Gastroesophageal sphincter (tissue), 4 donors: ENCODE measurements at regions not wholly inside any gene's neighbourhood (a gene's known extent, or its start where the extent isn't known, plus 50 kb on each side); places are given as distances from the start of the nearest gene placed in this dataset.

Experiments
- ATAC-seq: fragments of 150-250 bp; one replicate; pipeline ENCODE4 v1.9.1; 2016; ENCODE audit warnings: mild to moderate bottlenecking, moderate library complexity
- H3K27ac ChIP-seq, 4 donors: fragments of 200-600 bp; sonication (generic) in 3 of 4; 1 replicate in 3 of 4; 2 replicates in 1 of 4; pipeline ENCODE4 v1.5.1; 2016 to 2019
- H3K27me3 ChIP-seq: fragments of 200-600 bp; sonication (generic); one replicate; pipeline ENCODE4 v1.5.1; 2019
- H3K36me3 ChIP-seq, 2 donors: fragments of 200-600 bp; sonication (generic); one replicate each; pipeline ENCODE4 v1.5.1; 2019; ENCODE audit warnings: control low read depth in 1 of 2
- H3K4me1 ChIP-seq, 3 donors: fragments of 200-600 bp; sonication (generic); 1 replicate in 2 of 3; 2 replicates in 1 of 3; pipeline ENCODE4 v1.5.1; 2016 to 2019; ENCODE audit warnings: control low read depth in 2 of 3
- H3K4me3 ChIP-seq, 2 donors: fragments of 200-600 bp; sonication (generic); one replicate each; pipeline ENCODE4 v1.5.1; 2019; ENCODE audit warnings: mild to moderate bottlenecking in 1 of 2, moderate library complexity in 1 of 2
- H3K9me3 ChIP-seq, 3 donors: fragments of 200-600 bp; sonication (generic); one replicate each; pipeline ENCODE4 v1.5.1; 2017 to 2019; ENCODE audit warnings: control low read depth in 2 of 3
- EP300 ChIP-seq: sonication (generic); formaldehyde crosslinking; IDR thresholded peaks from one replicate; pipeline ENCODE4 v1.6.1; 2017; ENCODE audit warnings: antibody characterized with exemption, mild to moderate bottlenecking
- POLR2A ChIP-seq, 2 donors: fragments of 450-650 bp; IDR thresholded peaks; one replicate each; pipeline ENCODE4 v1.6.1; 2017; ENCODE audit warnings: antibody characterized with exemption in 2 of 2, mild to moderate bottlenecking in 2 of 2, moderate library complexity in 1 of 2
- POLR2AphosphoS5 ChIP-seq: sonication (generic); formaldehyde crosslinking; IDR thresholded peaks from one replicate; pipeline ENCODE4 v1.6.1; 2017; ENCODE audit warnings: antibody characterized with exemption
- WGBS, 2 donors: methylation state at CpG; one replicate each; pipeline ENCODE4 v1.1.5; 2018; ENCODE audit warnings: low coverage in 1 of 2; 5-methylcytosine and 5-hydroxymethylcytosine counted together
- TF ChIP-seq, protein P1 (sequence below), 4 experiments: fragments of 200-600 bp in 2 of 4; fragments of 450-650 bp in 2 of 4; sonication (generic) in 1 of 4; IDR thresholded peaks; one replicate each; pipeline ENCODE4 v1.5.1; 2017 to 2019; ENCODE audit warnings: antibody characterized with exemption in 4 of 4, mild to moderate bottlenecking in 2 of 4, moderate library complexity in 2 of 4

DNA sequence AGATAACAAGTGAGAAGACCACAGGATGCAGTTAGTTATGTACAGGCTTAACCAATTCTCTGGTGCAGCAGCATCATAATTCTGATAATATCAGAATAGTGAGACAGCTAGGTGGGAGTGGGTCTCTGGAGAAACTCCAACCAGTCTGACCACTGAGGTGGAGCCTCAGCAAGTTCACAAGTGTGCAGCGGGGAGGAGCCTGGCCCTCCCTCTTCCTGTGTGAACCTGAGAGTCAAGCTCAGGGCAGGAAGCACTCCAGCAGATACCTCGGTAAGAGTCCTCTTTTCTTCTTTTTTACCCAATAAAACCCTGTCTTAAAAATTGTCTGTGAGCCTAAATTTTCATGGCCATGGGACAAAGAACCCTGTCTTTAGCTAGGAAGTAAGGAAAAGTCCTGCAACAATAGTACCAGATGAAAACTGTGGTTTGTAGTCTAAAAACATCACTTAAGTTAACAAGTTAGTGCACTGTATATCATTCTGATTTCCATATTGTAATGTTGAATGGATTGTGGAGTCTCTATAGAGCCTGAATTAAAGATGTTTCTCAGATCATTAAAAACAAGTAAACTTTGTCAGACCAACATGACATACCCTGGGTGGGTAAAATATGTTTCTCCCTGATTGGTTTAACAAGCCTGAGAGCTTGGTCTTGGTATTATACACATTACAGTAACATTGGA, 370.8 kb downstream of the TMEM182 start:
- no peaks in the 10 kb centered on the region for H3K36me3 ChIP-seq
- H3K27ac ChIP-seq: no peak overlapping the region
- H3K9me3 ChIP-seq: no peaks in the 10 kb centered on the region
- 71 to 80% methylated on average over 1 of the region's 2 CpGs for WGBS, 2 donors
- no peaks in the 10 kb centered on the region for H3K27me3 ChIP-seq
- ATAC-seq: no peak
- H3K4me3 ChIP-seq: no peak overlapping the region
- TF ChIP-seq, protein P1, sequence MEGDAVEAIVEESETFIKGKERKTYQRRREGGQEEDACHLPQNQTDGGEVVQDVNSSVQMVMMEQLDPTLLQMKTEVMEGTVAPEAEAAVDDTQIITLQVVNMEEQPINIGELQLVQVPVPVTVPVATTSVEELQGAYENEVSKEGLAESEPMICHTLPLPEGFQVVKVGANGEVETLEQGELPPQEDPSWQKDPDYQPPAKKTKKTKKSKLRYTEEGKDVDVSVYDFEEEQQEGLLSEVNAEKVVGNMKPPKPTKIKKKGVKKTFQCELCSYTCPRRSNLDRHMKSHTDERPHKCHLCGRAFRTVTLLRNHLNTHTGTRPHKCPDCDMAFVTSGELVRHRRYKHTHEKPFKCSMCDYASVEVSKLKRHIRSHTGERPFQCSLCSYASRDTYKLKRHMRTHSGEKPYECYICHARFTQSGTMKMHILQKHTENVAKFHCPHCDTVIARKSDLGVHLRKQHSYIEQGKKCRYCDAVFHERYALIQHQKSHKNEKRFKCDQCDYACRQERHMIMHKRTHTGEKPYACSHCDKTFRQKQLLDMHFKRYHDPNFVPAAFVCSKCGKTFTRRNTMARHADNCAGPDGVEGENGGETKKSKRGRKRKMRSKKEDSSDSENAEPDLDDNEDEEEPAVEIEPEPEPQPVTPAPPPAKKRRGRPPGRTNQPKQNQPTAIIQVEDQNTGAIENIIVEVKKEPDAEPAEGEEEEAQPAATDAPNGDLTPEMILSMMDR (IDR thresholded peaks at IDR 0.05): no peak
- H3K4me1 ChIP-seq: no peaks in the 10 kb centered on the region

GRCh38 chr2:103135679-103136078, 373.8 kb downstream of the TMEM182 start:
- no peak for TF ChIP-seq EP300
- TF ChIP-seq, protein P1 (IDR thresholded peaks at IDR 0.05): no peak
- no peak for TF ChIP-seq POLR2AphosphoS5
- no peak for TF ChIP-seq POLR2A (IDR thresholded peaks at IDR 0.05)
- H3K27ac ChIP-seq: no peak overlapping the region
- no peaks in the 10 kb centered on the region for H3K36me3 ChIP-seq
- H3K9me3 ChIP-seq: no peaks in the 10 kb centered on the region
- no peaks in the 10 kb centered on the region for H3K4me1 ChIP-seq
- whole genome bisulfite sequencing, 2 donors: 63 to 77% methylated on average over 6 of the region's 6 CpGs
- no peak overlapping the region for H3K4me3 ChIP-seq
- ATAC-seq: no peak
- H3K27me3 ChIP-seq: no peaks in the 10 kb centered on the region

- H3K4me1 ChIP-seq: no peaks in the 10 kb centered on the region
- no peaks in the 10 kb centered on the region for H3K36me3 ChIP-seq
- ATAC-seq: no peak
- H3K27me3 ChIP-seq: no peaks in the 10 kb centered on the region
- 86 to 89% methylated on average over 3 to 5 of the region's 5 CpGs for WGBS, 2 donors
- H3K9me3 ChIP-seq: no peaks in the 10 kb centered on the region
- TF ChIP-seq EP300: no peak
- TF ChIP-seq POLR2AphosphoS5: no peak
- TF ChIP-seq POLR2A (IDR thresholded peaks at IDR 0.05): no peak
- TF ChIP-seq, protein P1 (IDR thresholded peaks at IDR 0.05): no peak
- H3K4me3 ChIP-seq: no peak overlapping the region
- no peak overlapping the region for H3K27ac ChIP-seq
Measured at GRCh38 chr2:103138123-103138901, 376.5 kb downstream of the TMEM182 start.

DNA sequence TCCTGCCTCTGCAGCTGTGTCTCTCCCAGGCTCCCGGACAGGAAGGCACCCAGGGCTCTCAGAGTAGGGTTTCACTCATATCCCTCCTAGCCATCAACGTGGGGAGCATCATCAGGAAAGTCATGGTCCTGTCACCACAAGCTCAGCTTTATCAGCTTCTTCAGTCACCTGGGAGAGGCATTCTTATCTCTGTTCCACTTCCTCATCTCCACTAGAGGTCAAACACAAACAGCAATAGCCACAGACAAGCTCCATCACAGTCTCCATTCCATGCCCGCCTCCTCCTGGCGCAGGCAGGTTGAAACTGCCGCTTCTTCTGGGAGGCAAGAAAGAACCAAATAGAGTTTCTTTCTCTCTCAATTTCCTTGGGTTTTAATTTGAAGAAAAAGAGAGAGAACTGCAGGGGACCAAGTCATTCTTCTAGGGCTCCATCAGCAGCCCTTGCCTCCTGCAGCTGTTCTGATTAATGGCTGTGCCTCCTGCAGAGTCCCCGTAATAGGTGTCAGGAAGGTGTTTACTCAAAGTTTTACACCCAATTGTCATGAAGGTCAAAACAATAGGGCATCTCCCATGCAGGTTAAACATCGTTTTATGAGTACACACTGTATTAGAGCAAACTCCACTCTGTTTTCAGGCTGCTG, 377.9 kb downstream of the TMEM182 start:
- H3K27ac ChIP-seq: no peak overlapping the region
- no peak for ATAC-seq
- 42 to 71% methylated on average over 5 to 7 of the region's 7 CpGs for WGBS, 2 donors
- H3K4me1 ChIP-seq: no peaks in the 10 kb centered on the region
- no peaks in the 10 kb centered on the region for H3K27me3 ChIP-seq
- no peak overlapping the region for H3K4me3 ChIP-seq
- H3K9me3 ChIP-seq: no peaks in the 10 kb centered on the region
- H3K36me3 ChIP-seq: no peaks in the 10 kb centered on the region
- TF ChIP-seq, protein P1 (IDR thresholded peaks at IDR 0.05): no peak
- TF ChIP-seq POLR2AphosphoS5 (no peak), EP300 (no peak), POLR2A (IDR thresholded peaks at IDR 0.05) (no peak)
